Esophagus squamous epithelium (tissue), 5 donors: ENCODE measurements at regions not wholly inside any gene's neighbourhood (a gene's known extent, or its start where the extent isn't known, plus 50 kb on each side); places are given as distances from the start of the nearest gene placed in this dataset.

Experiments
- DNase-seq: peaks from one replicate; lab custom pipeline; 2025; lab: John Stamatoyannopoulos, UW
- H3K27ac ChIP-seq, 4 donors: fragments of 200-600 bp; sonication (generic); one replicate each; pipeline ENCODE4 v1.5.1; 2016 to 2019; ENCODE audit warnings: mild to moderate bottlenecking in 1 of 4
- H3K27me3 ChIP-seq, 4 donors: fragments of 200-600 bp; sonication (generic); 1 replicate in 3 of 4; 2 replicates in 1 of 4; pipeline versions ENCODE4 v1.5.1 to v1.6.0; 2017 to 2021; ENCODE audit warnings: antibody characterized with exemption in 1 of 4
- H3K36me3 ChIP-seq, 3 donors: fragments of 200-600 bp; sonication (generic); one replicate each; pipeline ENCODE4 v1.5.1; 2016 to 2019
- H3K4me1 ChIP-seq, 3 donors: fragments of 200-600 bp; sonication (generic); one replicate each; pipeline ENCODE4 v1.5.1; 2017 to 2019
- H3K4me3 ChIP-seq, 4 donors: fragments of 200-600 bp; sonication (generic); 1 replicate in 3 of 4; 2 replicates in 1 of 4; pipeline ENCODE4 v1.5.1; 2016 to 2019; ENCODE audit warnings: mild to moderate bottlenecking in 2 of 4, moderate library complexity in 1 of 4
- H3K9me3 ChIP-seq, 3 donors: fragments of 200-600 bp; sonication (generic); one replicate each; pipeline ENCODE4 v1.5.1; 2016 to 2019
- CTCF ChIP-seq, 6 experiments: fragments of 450-650 bp in 4 of 6; fragments of 200-600 bp in 2 of 6; sonication (generic) in 2 of 6; IDR thresholded peaks; one replicate each; pipeline ENCODE4 v1.5.1; 2016 to 2019; ENCODE audit warnings: antibody characterized with exemption in 6 of 6, mild to moderate bottlenecking in 4 of 6, moderate library complexity in 4 of 6
- POLR2A ChIP-seq, 4 donors: fragments of 450-650 bp; IDR thresholded peaks; one replicate each; pipeline ENCODE4 v1.6.1; 2017; ENCODE audit warnings: antibody characterized with exemption in 4 of 4, mild to moderate bottlenecking in 4 of 4, moderate library complexity in 3 of 4
- WGBS, 2 donors: methylation state at CpG; one replicate each; pipeline ENCODE4 v1.1.5; 2018; 5-methylcytosine and 5-hydroxymethylcytosine counted together
- intact Hi-C: fragments of 100-400 bp; cut with DNase I; formaldehyde crosslinking; loops from one replicate; pipeline ENCODE4 v1.15.0; 2022
- donor health status: DM: yes; HTN: yes; CAD: no.

- intact Hi-C loops: no loop called here
- no peak overlapping the region for H3K27ac ChIP-seq
- WGBS, 2 donors: 63 to 66% methylated on average over 24 of the region's 24 CpGs
- peaks cover 0 to 84% (median 0%) of the 10 kb centered on the region in 4 donors for H3K27me3 ChIP-seq
- no peak for DNase-seq
- no peak for TF ChIP-seq CTCF (IDR thresholded peaks at IDR 0.05)
- TF ChIP-seq POLR2A (IDR thresholded peaks at IDR 0.05): no peak
- H3K4me1 ChIP-seq: no peaks in the 10 kb centered on the region
- no peaks in the 10 kb centered on the region for H3K36me3 ChIP-seq
- H3K4me3 ChIP-seq: no peak overlapping the region
- peaks cover 0 to 5% (median 0%) of the 10 kb centered on the region in 3 donors for H3K9me3 ChIP-seq
Observed at GRCh38 chr16:51244887-51245657, 94.0 kb upstream of the SALL1 start.

GRCh38 chr16:51243936-51244436 lies 92.9 kb upstream of the SALL1 start:
- no peak for DNase-seq
- intact Hi-C loops: no loop called here
- no peaks in the 10 kb centered on the region for H3K4me1 ChIP-seq
- H3K9me3 ChIP-seq: no peaks in the 10 kb centered on the region
- no peaks in the 10 kb centered on the region for H3K36me3 ChIP-seq
- TF ChIP-seq POLR2A (IDR thresholded peaks at IDR 0.05) (no peak), CTCF (IDR thresholded peaks at IDR 0.05) (no peak)
- no peak overlapping the region for H3K27ac ChIP-seq
- 14 to 19% methylated on average over 9 to 10 of the region's 10 CpGs for WGBS, 2 donors
- H3K4me3 ChIP-seq: no peak overlapping the region
- H3K27me3 ChIP-seq: peaks cover 0 to 95% (median 0%) of the 10 kb centered on the region in 4 donors

- no peak overlapping the region for H3K27ac ChIP-seq
- peaks cover 0 to 97% (median 0%) of the 10 kb centered on the region in 4 donors for H3K27me3 ChIP-seq
Observed at GRCh38 chr16:51242296-51242994, 91.4 kb upstream of the SALL1 start.

GRCh38 chr16:51239196-51239595 lies 88.1 kb upstream of the SALL1 start:
- intact Hi-C loops: no loop called here
- TF ChIP-seq POLR2A (IDR thresholded peaks at IDR 0.05): no peak
- TF ChIP-seq CTCF (IDR thresholded peaks at IDR 0.05): no peak
- Histone ChIP-seq H3K4me1 (no peaks in the 10 kb centered on the region), H3K27ac (no peak overlapping the region), H3K27me3 (peaks cover 0 to 90% (median 2%) of the 10 kb centered on the region in 4 donors), H3K4me3 (no peak overlapping the region), H3K36me3 (no peaks in the 10 kb centered on the region), H3K9me3 (no peaks in the 10 kb centered on the region)
- no peak for DNase-seq
- WGBS, 2 donors: 70 to 85% methylated on average over 2 of the region's 2 CpGs

More at GRCh38 chr16:51242296-51242994, 91.4 kb upstream of the SALL1 start:
- no peak for TF ChIP-seq POLR2A (IDR thresholded peaks at IDR 0.05)
- no peak for TF ChIP-seq CTCF (IDR thresholded peaks at IDR 0.05)
- 45 to 72% methylated on average over 3 of the region's 3 CpGs for WGBS, 2 donors
- H3K36me3 ChIP-seq: no peaks in the 10 kb centered on the region
- no peaks in the 10 kb centered on the region for H3K4me1 ChIP-seq
- H3K9me3 ChIP-seq: no peaks in the 10 kb centered on the region
- no peak overlapping the region for H3K4me3 ChIP-seq
- no peak for DNase-seq
- intact Hi-C loops: no loop called here

- Histone ChIP-seq H3K27ac (no peak overlapping the region), H3K9me3 (no peaks in the 10 kb centered on the region), H3K36me3 (no peaks in the 10 kb centered on the region), H3K4me1 (no peaks in the 10 kb centered on the region), H3K27me3 (peaks cover 0 to 94% (median 2%) of the 10 kb centered on the region in 4 donors), H3K4me3 (no peak overlapping the region)
- DNase-seq: no peak
- 25 to 29% methylated on average over 4 to 6 of the region's 6 CpGs for WGBS, 2 donors
- intact Hi-C loops: no loop called here
- no peak for TF ChIP-seq POLR2A (IDR thresholded peaks at IDR 0.05)
- no peak for TF ChIP-seq CTCF (IDR thresholded peaks at IDR 0.05)
Observed at GRCh38 chr16:51237861-51238378, 86.8 kb upstream of the SALL1 start.
